Right lobe of liver (tissue), 6 donors: ENCODE measurements at regions not wholly inside any gene's neighbourhood (a gene's known extent, or its start where the extent isn't known, plus 50 kb on each side); places are given as distances from the start of the nearest gene placed in this dataset.

Experiments
- ATAC-seq, 4 donors: fragments of 200-7000 bp; cut with Tn5 transposase; one replicate each; pipeline ENCODE4 v1.9.1; 2020; ENCODE audit warnings: mild to moderate bottlenecking in 4 of 4, moderate library complexity in 4 of 4
- DNase-seq, 3 donors: peaks; one replicate each; pipeline ENCODE4 v3.0.0-alpha.2; 2020
- H3K27ac ChIP-seq, 3 donors: fragments of 200-600 bp; one replicate each; pipeline ENCODE4 v1.8.0; 2022
- H3K27me3 ChIP-seq, 2 donors: fragments of 200-600 bp; one replicate each; pipeline ENCODE4 v1.8.0; 2022
- H3K36me3 ChIP-seq, 4 donors: fragments of 200-600 bp; sonication (generic) in 1 of 4; one replicate each; pipeline versions ENCODE4 v1.5.1 to v1.8.0; 2017 to 2022; ENCODE audit warnings: control low read depth in 1 of 4
- H3K4me1 ChIP-seq, 4 donors: fragments of 200-600 bp; sonication (generic) in 1 of 4; one replicate each; pipeline versions ENCODE4 v1.5.1 to v1.8.0; 2017 to 2022; ENCODE audit warnings: control low read depth in 1 of 4
- H3K4me3 ChIP-seq, 3 donors: fragments of 200-600 bp; one replicate each; pipeline ENCODE4 v1.8.0; 2022
- H3K9me3 ChIP-seq, 4 donors: fragments of 200-600 bp; sonication (generic) in 1 of 4; one replicate each; pipeline versions ENCODE4 v1.5.1 to v1.8.0; 2017 to 2022; ENCODE audit warnings: control low read depth in 1 of 4
- POLR2A ChIP-seq: fragments of 450-650 bp; IDR thresholded peaks from one replicate; pipeline ENCODE4 v1.6.1; 2017; ENCODE audit warnings: antibody characterized with exemption, mild to moderate bottlenecking
- WGBS: methylation state at CpG from one replicate; pipeline ENCODE4 v1.1.6; 2018; ENCODE audit warnings: low coverage, low lambda C conversion rate; ENCODE audit not compliant: insufficient coverage; ENCODE audit errors: missing lambda C conversion rate; 5-methylcytosine and 5-hydroxymethylcytosine counted together
- intact Hi-C, 2 donors: fragments of 100-400 bp; cut with DNase I; formaldehyde crosslinking; loops; one replicate each; pipeline versions ENCODE4 v1.11.2 to v1.14.1; 2022
- TF ChIP-seq, protein P1 (sequence below), 4 donors: fragments of 200-600 bp in 3 of 4; fragments of 450-650 bp in 1 of 4; IDR thresholded peaks; one replicate each; pipeline versions ENCODE4 v1.5.1 to v1.8.0; 2016 to 2022; ENCODE audit warnings: antibody characterized with exemption in 4 of 4, mild to moderate bottlenecking in 2 of 4
- donor health status: DM: no; HTN: yes; CAD: no.
- donor health status: DM: no; HTN: no; CAD: no.
- donor health status: DM: no; HTN: no; CAD: no.
- donor health status: DM: no; HTN: yes; CAD: no.
- donor health status: DM: no; HTN: yes; CAD: no.

DNA sequence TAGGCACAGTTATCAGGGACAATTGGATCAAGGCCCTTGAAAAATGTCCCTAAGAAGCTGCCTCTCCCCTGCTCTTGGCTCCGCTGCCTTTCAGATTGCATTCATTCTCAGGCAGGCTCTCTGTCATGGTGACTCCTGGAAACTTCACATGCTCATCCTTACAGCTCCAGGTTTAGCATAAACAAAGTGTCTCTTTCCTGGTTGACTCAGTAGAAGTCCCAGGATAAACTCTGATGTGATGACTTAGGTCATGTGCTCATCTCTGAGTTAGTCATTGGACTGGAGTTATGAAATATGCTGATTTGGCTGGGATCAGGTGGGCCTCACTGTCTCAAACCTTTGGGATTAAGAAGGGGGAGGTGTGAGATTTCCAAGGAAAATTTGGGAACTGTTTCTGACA lies 243.8 kb downstream of the ZNF621 start:
- DNase-seq (no peak), ATAC-seq (peak in 1 of 4 donors; percentile 27)
- no peak overlapping the region for H3K4me3 ChIP-seq
- no peaks in the 10 kb centered on the region for H3K27me3 ChIP-seq
- no peaks in the 10 kb centered on the region for H3K36me3 ChIP-seq
- WGBS: 100% methylated on average over 1 of the region's 1 CpG
- no peak overlapping the region for H3K27ac ChIP-seq
- intact Hi-C loops: no loop called here
- H3K4me1 ChIP-seq: no peaks in the 10 kb centered on the region
- no peak for TF ChIP-seq POLR2A
- TF ChIP-seq, protein P1, sequence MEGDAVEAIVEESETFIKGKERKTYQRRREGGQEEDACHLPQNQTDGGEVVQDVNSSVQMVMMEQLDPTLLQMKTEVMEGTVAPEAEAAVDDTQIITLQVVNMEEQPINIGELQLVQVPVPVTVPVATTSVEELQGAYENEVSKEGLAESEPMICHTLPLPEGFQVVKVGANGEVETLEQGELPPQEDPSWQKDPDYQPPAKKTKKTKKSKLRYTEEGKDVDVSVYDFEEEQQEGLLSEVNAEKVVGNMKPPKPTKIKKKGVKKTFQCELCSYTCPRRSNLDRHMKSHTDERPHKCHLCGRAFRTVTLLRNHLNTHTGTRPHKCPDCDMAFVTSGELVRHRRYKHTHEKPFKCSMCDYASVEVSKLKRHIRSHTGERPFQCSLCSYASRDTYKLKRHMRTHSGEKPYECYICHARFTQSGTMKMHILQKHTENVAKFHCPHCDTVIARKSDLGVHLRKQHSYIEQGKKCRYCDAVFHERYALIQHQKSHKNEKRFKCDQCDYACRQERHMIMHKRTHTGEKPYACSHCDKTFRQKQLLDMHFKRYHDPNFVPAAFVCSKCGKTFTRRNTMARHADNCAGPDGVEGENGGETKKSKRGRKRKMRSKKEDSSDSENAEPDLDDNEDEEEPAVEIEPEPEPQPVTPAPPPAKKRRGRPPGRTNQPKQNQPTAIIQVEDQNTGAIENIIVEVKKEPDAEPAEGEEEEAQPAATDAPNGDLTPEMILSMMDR (IDR thresholded peaks at IDR 0.05): no peak
- no peaks in the 10 kb centered on the region for H3K9me3 ChIP-seq

DNA sequence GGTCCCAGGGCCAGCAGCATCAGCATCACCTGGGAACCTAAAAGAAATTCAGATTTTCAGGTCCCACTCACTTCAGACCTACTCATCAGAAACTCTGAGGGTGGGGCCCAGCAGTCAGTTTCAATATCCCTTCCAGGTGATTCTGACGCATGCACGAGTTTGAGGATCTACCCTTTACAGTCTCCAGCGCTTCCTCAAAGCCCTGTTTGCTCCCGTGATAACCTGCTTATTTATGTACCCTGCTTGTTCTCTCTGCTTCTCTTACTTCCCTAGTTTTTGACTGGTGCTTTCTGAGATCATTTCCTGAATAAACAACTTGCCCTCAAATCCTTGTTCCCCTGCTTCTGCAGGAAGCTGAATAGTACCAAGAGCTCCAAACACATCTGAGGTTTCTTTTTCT lies 245.3 kb downstream of the ZNF621 start:
- TF ChIP-seq, protein P1 (IDR thresholded peaks at IDR 0.05): no peak
- TF ChIP-seq POLR2A: no peak
- 38% methylated on average over 2 of the region's 4 CpGs for WGBS
- no peaks in the 10 kb centered on the region for H3K27me3 ChIP-seq
- peak in 3 of 4 donors; percentile 48 to 70 (median 69) for ATAC-seq
- DNase-seq: no peak
- H3K4me1 ChIP-seq: no peaks in the 10 kb centered on the region
- H3K27ac ChIP-seq: no peak overlapping the region
- intact Hi-C loops: no loop called here
- H3K36me3 ChIP-seq: no peaks in the 10 kb centered on the region
- H3K4me3 ChIP-seq: no peak overlapping the region
- no peaks in the 10 kb centered on the region for H3K9me3 ChIP-seq

DNA sequence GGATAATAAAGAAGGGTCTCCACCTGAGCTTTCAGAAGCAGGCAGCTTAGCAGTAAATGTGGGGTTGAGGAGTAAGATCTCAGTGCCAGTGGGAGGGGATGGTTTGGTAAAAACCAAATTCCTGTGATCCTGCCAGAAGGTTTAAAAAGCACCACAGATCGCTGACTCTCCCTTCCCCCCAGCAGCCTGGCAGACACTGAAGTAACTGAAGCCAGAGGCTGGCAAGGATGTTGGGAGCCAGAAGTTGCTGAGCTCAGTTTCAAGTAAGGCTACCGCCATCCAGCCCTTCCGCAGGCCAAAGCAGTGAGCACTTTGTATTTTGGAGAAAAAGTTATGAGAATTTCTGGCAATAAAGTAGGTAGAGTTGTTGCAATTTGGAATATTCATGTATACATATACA lies 246.4 kb downstream of the ZNF621 start:
- 85% methylated on average over 2 of the region's 3 CpGs for WGBS
- no peaks in the 10 kb centered on the region for H3K4me1 ChIP-seq
- H3K27me3 ChIP-seq: no peaks in the 10 kb centered on the region
- no peaks in the 10 kb centered on the region for H3K9me3 ChIP-seq
- TF ChIP-seq POLR2A: no peak
- TF ChIP-seq, protein P1 (IDR thresholded peaks at IDR 0.05): no peak
- ATAC-seq (no peak), DNase-seq (no peak)
- no peak overlapping the region for H3K27ac ChIP-seq
- no peak overlapping the region for H3K4me3 ChIP-seq
- intact Hi-C loops: no loop called here
- H3K36me3 ChIP-seq: no peaks in the 10 kb centered on the region

DNA sequence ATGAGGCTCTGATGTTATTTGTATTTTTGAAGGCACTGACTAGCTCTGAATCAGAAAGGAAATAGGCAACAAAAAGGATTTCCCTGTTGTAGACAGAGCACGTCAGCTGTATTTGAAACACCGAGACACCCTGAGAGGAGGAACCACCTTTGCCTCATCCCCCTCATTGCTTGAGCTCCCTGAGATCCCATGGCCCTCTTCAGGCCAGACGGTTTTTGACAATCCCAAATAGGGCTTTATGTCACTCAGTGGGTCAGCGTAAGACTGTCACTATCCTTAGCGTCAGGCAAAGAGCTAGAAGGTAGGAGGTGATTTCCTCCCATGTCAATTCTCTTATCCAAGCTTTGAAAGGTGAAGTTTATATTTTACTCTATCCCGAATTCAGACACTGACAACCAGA lies 254.3 kb downstream of the ZNF621 start:
- no peak for TF ChIP-seq POLR2A
- TF ChIP-seq, protein P1 (IDR thresholded peaks at IDR 0.05): no peak
- H3K36me3 ChIP-seq: no peaks in the 10 kb centered on the region
- no peak overlapping the region for H3K4me3 ChIP-seq
- ATAC-seq: no peak
- no peak for DNase-seq
- intact Hi-C loops: no loop called here
- H3K9me3 ChIP-seq: no peaks in the 10 kb centered on the region
- no peaks in the 10 kb centered on the region for H3K4me1 ChIP-seq
- WGBS: 65% methylated on average over 4 of the region's 6 CpGs
- no peaks in the 10 kb centered on the region for H3K27me3 ChIP-seq
- no peak overlapping the region for H3K27ac ChIP-seq

DNA sequence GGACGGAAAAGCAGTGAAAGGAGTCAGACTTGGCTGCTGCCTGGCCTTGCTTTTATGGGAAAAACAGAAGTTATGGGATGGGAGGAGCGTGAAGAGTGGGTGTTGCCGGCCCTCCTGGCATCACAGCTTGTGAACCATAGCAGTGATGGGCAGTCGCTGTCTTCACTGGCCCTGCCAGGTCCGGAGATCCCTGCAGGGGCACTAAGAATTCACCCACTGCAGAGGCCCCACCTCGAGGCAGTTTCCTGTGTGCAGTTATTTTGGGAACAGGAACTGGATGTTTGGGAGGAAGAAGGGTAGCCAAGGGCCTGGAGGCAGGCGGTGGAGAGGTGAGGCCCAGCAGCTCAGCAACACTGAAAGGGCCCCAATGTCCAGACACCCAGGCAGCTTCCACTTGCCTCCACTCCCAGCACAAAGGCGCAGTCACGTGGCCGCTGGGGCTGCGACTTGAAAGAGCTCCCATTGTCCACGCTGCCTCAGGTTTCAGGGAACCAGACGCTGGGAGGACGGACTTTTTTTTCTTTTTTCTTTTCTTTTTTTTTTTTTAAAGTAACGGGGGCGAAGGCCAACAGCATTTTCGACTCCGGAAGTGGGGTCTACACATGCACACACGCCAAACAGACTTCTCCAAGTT lies 255.6 kb downstream of the ZNF621 start:
- DNase-seq: peak in 1 of 3 donors; percentile 48
- Histone ChIP-seq H3K36me3 (no peaks in the 10 kb centered on the region), H3K4me1 (no peaks in the 10 kb centered on the region), H3K27ac (peak overlapping the region in 1 of 3 donors; percentile 4), H3K4me3 (no peak overlapping the region), H3K27me3 (no peaks in the 10 kb centered on the region), H3K9me3 (no peaks in the 10 kb centered on the region)
- WGBS: 36% methylated on average over 12 of the region's 19 CpGs
- peak; percentile 42 to 48 (median 44) for ATAC-seq
- intact Hi-C loops: no loop called here
- no peak for TF ChIP-seq POLR2A
- TF ChIP-seq, protein P1 (IDR thresholded peaks at IDR 0.05): no peak
